NCI-H82 treated with DMSO at 0.1 percent for 48 hours (cell line): ENCODE measurements at regions not wholly inside any gene's neighbourhood (a gene's known extent, or its start where the extent isn't known, plus 50 kb on each side); places are given as distances from the start of the nearest gene placed in this dataset.

Source experiments
- DNase-seq: peaks from one replicate; lab custom pipeline; 2025; ENCODE audit not compliant: unreplicated experiment; lab: John Stamatoyannopoulos, UW

GRCh38 chr12:118840878-118841277, 140.5 kb upstream of the SRRM4 start:
- DNase-seq: no peak

- DNase-seq: no peak
Measured at GRCh38 chr12:118841588-118841987, 139.8 kb upstream of the SRRM4 start.

- no peak for DNase-seq
Measured at GRCh38 chr12:118842866-118843265, 138.5 kb upstream of the SRRM4 start.

GRCh38 chr12:118846416-118846815, 134.9 kb upstream of the SRRM4 start:
- no peak for DNase-seq

GRCh38 chr12:118850244-118850825, 131.0 kb upstream of the SRRM4 start:
- no peak for DNase-seq

- no peak for DNase-seq
Measured at GRCh38 chr12:118851891-118852290, 129.4 kb upstream of the SRRM4 start.

GRCh38 chr12:118853634-118854033, 127.7 kb upstream of the SRRM4 start:
- no peak for DNase-seq

GRCh38 chr12:118855858-118856257, 125.5 kb upstream of the SRRM4 start:
- no peak for DNase-seq

GRCh38 chr12:118866346-118866745, 115.0 kb upstream of the SRRM4 start:
- DNase-seq: no peak

GRCh38 chr12:118870551-118870950, 110.8 kb upstream of the SRRM4 start:
- DNase-seq: no peak

GRCh38 chr12:118874698-118875548, 106.4 kb upstream of the SRRM4 start:
- DNase-seq: peak; percentile 19

- DNase-seq: no peak
Measured at GRCh38 chr12:118880720-118881493, 100.4 kb upstream of the SRRM4 start.

GRCh38 chr12:118884226-118884625, 97.1 kb upstream of the SRRM4 start:
- no peak for DNase-seq

GRCh38 chr12:118900993-118901392, 80.3 kb upstream of the SRRM4 start:
- DNase-seq: no peak

- no peak for DNase-seq
Measured at GRCh38 chr12:118908811-118909210, 72.5 kb upstream of the SRRM4 start.

GRCh38 chr12:118912697-118913270, 68.6 kb upstream of the SRRM4 start:
- DNase-seq: no peak

GRCh38 chr12:118921761-118922160, 59.6 kb upstream of the SRRM4 start:
- DNase-seq: no peak

GRCh38 chr12:118922405-118922804, 58.9 kb upstream of the SRRM4 start:
- DNase-seq: no peak

- DNase-seq: no peak
Measured at GRCh38 chr12:118925407-118925806, 55.9 kb upstream of the SRRM4 start.

GRCh38 chr12:118925826-118926225, 55.5 kb upstream of the SRRM4 start:
- DNase-seq: no peak
